HCT116 (cell line): ENCODE measurements at regions not wholly inside any gene's neighbourhood (a gene's known extent, or its start where the extent isn't known, plus 50 kb on each side); places are given as distances from the start of the nearest gene placed in this dataset.
"Not testable (repeated sequence)": the region's sequence is repeated elsewhere in the genome, so short reads cannot be mapped to it uniquely, and the experiment has no call there.

ENCODE experiments used
- ATAC-seq: fragments of 200-7000 bp; cut with Tn5 transposase; 2 replicates; pipeline ENCODE4 v1.9.1; 2020; ENCODE audit warnings: mild to moderate bottlenecking, moderate library complexity
- BruUV-seq: library from RNA; stranded (reverse); fragments of 400-500 nt; replicated peaks from 2 replicates; lab custom pipeline; 2021; lab: Mats Ljungman, UMichigan
- CTCF ChIA-PET: fragments of 300-600 bp; sonication (Branson Sonifier 250); formaldehyde crosslinking; loops from one replicate; lab custom pipeline; 2021; ENCODE audit warnings: antibody characterized with exemption; lab: Charles Lee
- POLR2A ChIA-PET: fragments of 300-600, 350-600 bp; sonication (Branson Sonifier 250); formaldehyde crosslinking; loops from one replicate; lab custom pipeline; 2021; ENCODE audit warnings: antibody characterized with exemption; lab: Charles Lee
- RAD21 ChIA-PET, 2 experiments: fragments of 300-600 bp; sonication (Branson Sonifier 250); formaldehyde crosslinking; loops; one replicate each; lab custom pipeline; 2023; ENCODE audit warnings: low total read pairs in 2 of 2; ENCODE audit not compliant: uncharacterized antibody in 2 of 2, unreplicated experiment in 2 of 2, low non-redundant PET in 1 of 2; lab: Charles Lee
- DNase-seq: peaks from one replicate; pipeline ENCODE4 v3.0.0-alpha.2; 2010; ENCODE audit warnings: low read depth, low spot score
- H2AFZ ChIP-seq: fragments of 200-600 bp; shearing (Covaris generic), sonication (generic); 2 replicates; pipeline ENCODE4 v1.6.1; 2017; ENCODE audit warnings: low read depth, mixed run types, mixed read lengths, antibody characterized with exemption, low read length; ENCODE audit not compliant: poor library complexity, severe bottlenecking
- H3K27ac ChIP-seq: 2 replicates; pipeline ENCODE4 v1.5.1; 2012; ENCODE audit warnings: low read depth, low read length
- H3K27me3 ChIP-seq: fragments of 200-600 bp; sonication (generic); 2 replicates; pipeline ENCODE4 v1.6.1; 2016; ENCODE audit warnings: mixed run types, low read length, mixed read lengths; ENCODE audit not compliant: insufficient read depth
- H3K36me3 ChIP-seq, 2 experiments: fragments of 200-500 bp in 1 of 2; fragments of 200-600 bp in 1 of 2; sonication (Bioruptor generic) in 1 of 2; sonication (generic) in 1 of 2; 2 replicates each; pipeline versions ENCODE4 v1.5.1 to v1.6.1; 2014 to 2016; ENCODE audit warnings: low read length in 2 of 2, inconsistent platforms in 1 of 2, mixed read lengths in 1 of 2, mixed run types in 1 of 2; ENCODE audit not compliant: insufficient read depth in 2 of 2, control insufficient read depth in 1 of 2
- H3K4me1 ChIP-seq, 2 experiments: fragments of 200-600 bp in 1 of 2; sonication (generic) in 1 of 2; 2 replicates each; pipeline versions ENCODE4 v1.5.1 to v1.6.1; 2012 to 2017; ENCODE audit warnings: low read length in 2 of 2, inconsistent platforms in 1 of 2, mild to moderate bottlenecking in 1 of 2, mixed read lengths in 1 of 2, mixed run types in 1 of 2, moderate library complexity in 1 of 2; ENCODE audit not compliant: insufficient read depth in 2 of 2, control insufficient read depth in 1 of 2
- H3K4me2 ChIP-seq: fragments of 200-600 bp; sonication (generic); 2 replicates; pipeline ENCODE4 v1.6.1; 2017; ENCODE audit warnings: mixed run types, low read length, mixed read lengths
- H3K4me3 ChIP-seq, 2 experiments: fragments of 200-600 bp in 1 of 2; sonication (generic) in 1 of 2; replicated peaks in 1 of 2; 2 replicates each; pipeline ENCODE4 v1.5.1; 2011 to 2016; ENCODE audit warnings: low read length in 2 of 2, control low read depth in 1 of 2, low read depth in 1 of 2, mild to moderate bottlenecking in 1 of 2, mixed read lengths in 1 of 2, mixed run types in 1 of 2
- H3K79me2 ChIP-seq: fragments of 200-600 bp; sonication (generic); 2 replicates; pipeline ENCODE4 v1.6.1; 2017; ENCODE audit warnings: mild to moderate bottlenecking, mixed run types, low read length, moderate library complexity, mixed read lengths; ENCODE audit not compliant: insufficient read depth
- H3K9ac ChIP-seq: fragments of 200-600 bp; sonication (generic); 2 replicates; pipeline ENCODE4 v1.6.1; 2016; ENCODE audit warnings: low read length, mixed read lengths
- H3K9me2 ChIP-seq: fragments of 200-600 bp; sonication (generic), shearing (Covaris generic); 2 replicates; pipeline ENCODE4 v1.6.1; 2017; ENCODE audit warnings: mixed run types, mild to moderate bottlenecking, moderate library complexity; ENCODE audit not compliant: insufficient read depth
- H3K9me3 ChIP-seq, 2 experiments: fragments of 200-500 bp in 1 of 2; fragments of 200-600 bp in 1 of 2; sonication (Bioruptor generic) in 1 of 2; sonication (generic) in 1 of 2; 2 replicates each; pipeline ENCODE4 v1.6.1; 2014 to 2017; ENCODE audit warnings: low read length in 2 of 2, mixed read lengths in 2 of 2, inconsistent platforms in 1 of 2, low read depth in 1 of 2, mild to moderate bottlenecking in 1 of 2, mixed run types in 1 of 2, moderate library complexity in 1 of 2; ENCODE audit not compliant: control insufficient read depth in 1 of 2, insufficient read depth in 1 of 2
- H4K20me1 ChIP-seq: fragments of 200-600 bp; sonication (generic), shearing (Covaris generic); 2 replicates; pipeline ENCODE4 v1.6.1; 2017; ENCODE audit warnings: mixed run types, mild to moderate bottlenecking, moderate library complexity; ENCODE audit not compliant: insufficient read depth
- intact Hi-C: fragments of 100-400 bp; cut with micrococcal nuclease; formaldehyde crosslinking; loops from 2 replicates; pipeline ENCODE4 v1.10.0; 2022

GRCh38 chr14:106329987-106330774 lies 803.8 kb downstream of the TMEM121 start:
- H3K4me2 ChIP-seq, H3K36me3 ChIP-seq, H3K79me2 ChIP-seq, ATAC-seq, RAD21 ChIA-PET, H3K27ac ChIP-seq, POLR2A ChIA-PET, H3K27me3 ChIP-seq, H3K9me3 ChIP-seq, intact Hi-C loops, H3K9ac ChIP-seq, H3K4me1 ChIP-seq, H3K9me2 ChIP-seq, DNase-seq, CTCF ChIA-PET, BruUV-seq, H4K20me1 ChIP-seq, H2AFZ ChIP-seq, H3K4me3 ChIP-seq: not testable (repeated sequence)

- H3K4me3 ChIP-seq, H3K79me2 ChIP-seq, DNase-seq, RAD21 ChIA-PET, H3K36me3 ChIP-seq, intact Hi-C loops, BruUV-seq, H3K9me2 ChIP-seq, H3K27ac ChIP-seq, CTCF ChIA-PET, H4K20me1 ChIP-seq, ATAC-seq, H3K4me2 ChIP-seq, H3K4me1 ChIP-seq, H3K9me3 ChIP-seq, POLR2A ChIA-PET, H3K27me3 ChIP-seq, H2AFZ ChIP-seq, H3K9ac ChIP-seq: not testable (repeated sequence)
Observed at GRCh38 chr14:106334428-106335109, 808.2 kb downstream of the TMEM121 start.

DNA sequence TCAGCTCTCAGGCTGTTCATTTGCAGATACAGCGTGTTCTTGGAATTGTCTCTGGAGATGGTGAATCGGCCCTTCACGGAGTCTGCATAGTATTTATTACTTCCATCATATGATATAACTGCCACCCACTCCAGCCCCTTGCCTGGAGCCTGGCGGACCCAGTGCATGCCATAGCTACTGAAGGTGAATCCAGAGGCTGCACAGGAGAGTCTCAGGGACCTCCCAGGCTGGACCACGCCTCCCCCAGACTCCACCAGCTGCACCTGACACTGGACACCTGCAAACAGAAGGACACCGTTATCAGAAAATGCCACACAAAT lies 808.7 kb downstream of the TMEM121 start:
- H2AFZ ChIP-seq, H3K4me1 ChIP-seq, POLR2A ChIA-PET, ATAC-seq, RAD21 ChIA-PET, H4K20me1 ChIP-seq, CTCF ChIA-PET, H3K9ac ChIP-seq, intact Hi-C loops, H3K79me2 ChIP-seq, H3K4me3 ChIP-seq, BruUV-seq, H3K9me3 ChIP-seq, DNase-seq, H3K9me2 ChIP-seq, H3K36me3 ChIP-seq, H3K4me2 ChIP-seq, H3K27ac ChIP-seq, H3K27me3 ChIP-seq: not testable (repeated sequence)

GRCh38 chr14:106338775-106339174 lies 812.4 kb downstream of the TMEM121 start:
- DNase-seq, H3K9ac ChIP-seq, H3K27me3 ChIP-seq, ATAC-seq, H3K9me2 ChIP-seq, intact Hi-C loops, H4K20me1 ChIP-seq, H3K4me1 ChIP-seq, BruUV-seq, H3K4me3 ChIP-seq, H3K9me3 ChIP-seq, H3K27ac ChIP-seq, H2AFZ ChIP-seq, H3K4me2 ChIP-seq, H3K79me2 ChIP-seq, H3K36me3 ChIP-seq, RAD21 ChIA-PET, POLR2A ChIA-PET, CTCF ChIA-PET: not testable (repeated sequence)
